ENCODE measurements at regions not wholly inside any gene's neighbourhood (a gene's known extent, or its start where the extent isn't known, plus 50 kb on each side); places are given as distances from the start of the nearest gene placed in this dataset.

DNA sequence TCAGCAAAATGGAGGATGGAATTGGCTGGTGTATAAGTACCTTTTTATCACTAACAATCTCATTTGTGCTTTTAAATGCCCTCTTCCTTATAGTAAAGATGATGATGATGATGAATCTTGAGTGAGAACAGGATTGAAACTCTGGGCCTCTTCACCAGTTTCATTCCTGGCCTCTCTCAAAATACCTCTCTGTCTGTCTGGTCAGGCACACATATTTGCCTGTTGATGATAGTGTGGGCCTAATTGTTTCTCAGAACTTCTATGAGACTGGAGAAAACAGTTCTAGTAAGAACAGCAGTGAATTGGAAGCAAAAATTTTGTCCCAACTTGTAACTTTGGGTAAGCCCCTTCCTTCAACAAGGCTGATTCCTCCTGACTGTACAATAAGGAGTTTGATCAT, 94.4 kb upstream of the RGS4 start:
- TF ChIP-seq, protein P1, sequence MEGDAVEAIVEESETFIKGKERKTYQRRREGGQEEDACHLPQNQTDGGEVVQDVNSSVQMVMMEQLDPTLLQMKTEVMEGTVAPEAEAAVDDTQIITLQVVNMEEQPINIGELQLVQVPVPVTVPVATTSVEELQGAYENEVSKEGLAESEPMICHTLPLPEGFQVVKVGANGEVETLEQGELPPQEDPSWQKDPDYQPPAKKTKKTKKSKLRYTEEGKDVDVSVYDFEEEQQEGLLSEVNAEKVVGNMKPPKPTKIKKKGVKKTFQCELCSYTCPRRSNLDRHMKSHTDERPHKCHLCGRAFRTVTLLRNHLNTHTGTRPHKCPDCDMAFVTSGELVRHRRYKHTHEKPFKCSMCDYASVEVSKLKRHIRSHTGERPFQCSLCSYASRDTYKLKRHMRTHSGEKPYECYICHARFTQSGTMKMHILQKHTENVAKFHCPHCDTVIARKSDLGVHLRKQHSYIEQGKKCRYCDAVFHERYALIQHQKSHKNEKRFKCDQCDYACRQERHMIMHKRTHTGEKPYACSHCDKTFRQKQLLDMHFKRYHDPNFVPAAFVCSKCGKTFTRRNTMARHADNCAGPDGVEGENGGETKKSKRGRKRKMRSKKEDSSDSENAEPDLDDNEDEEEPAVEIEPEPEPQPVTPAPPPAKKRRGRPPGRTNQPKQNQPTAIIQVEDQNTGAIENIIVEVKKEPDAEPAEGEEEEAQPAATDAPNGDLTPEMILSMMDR (IDR thresholded peaks at IDR 0.05), result no peak
- TF ChIP-seq ZFX (IDR thresholded peaks at IDR 0.05; ENCODE audit: borderline replicate concordance), result no peak
